PC-9 (cell line): ENCODE measurements at regions not wholly inside any gene's neighbourhood (a gene's known extent, or its start where the extent isn't known, plus 50 kb on each side); places are given as distances from the start of the nearest gene placed in this dataset.

Experiments
- EZH2 ChIP-seq: fragments of 200-600 bp; sonication (generic); IDR thresholded peaks from 2 replicates; pipeline ENCODE4 v1.8.0; 2017; ENCODE audit warnings: antibody characterized with exemption, low read depth
- TF ChIP-seq, protein P1 (sequence below): fragments of 200-600 bp; sonication (generic); conservative IDR thresholded peaks from 2 replicates; pipeline ENCODE4 v1.6.1; 2017; ENCODE audit warnings: mixed run types, antibody characterized with exemption, mild to moderate bottlenecking, moderate library complexity

DNA sequence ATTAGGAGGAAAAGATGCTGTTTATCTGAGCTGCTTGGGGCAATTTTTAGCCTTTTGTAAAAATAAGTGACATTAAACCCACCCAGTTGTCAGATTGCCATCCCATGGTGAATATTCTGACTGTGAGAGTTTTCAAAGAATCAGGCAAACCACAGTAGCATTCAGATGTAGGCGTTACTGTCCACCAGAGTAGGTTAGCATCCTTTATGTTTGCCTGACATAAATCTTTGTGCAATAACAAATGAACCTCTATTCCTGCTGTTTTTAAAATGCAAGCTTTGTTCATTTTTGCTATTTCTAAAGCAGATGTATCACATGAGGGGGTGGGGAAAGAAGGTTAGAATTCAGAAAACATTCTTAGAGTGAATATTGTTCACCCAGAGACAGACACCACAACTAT is 427.8 kb downstream of the CDH9 start:
- TF ChIP-seq, protein P1, sequence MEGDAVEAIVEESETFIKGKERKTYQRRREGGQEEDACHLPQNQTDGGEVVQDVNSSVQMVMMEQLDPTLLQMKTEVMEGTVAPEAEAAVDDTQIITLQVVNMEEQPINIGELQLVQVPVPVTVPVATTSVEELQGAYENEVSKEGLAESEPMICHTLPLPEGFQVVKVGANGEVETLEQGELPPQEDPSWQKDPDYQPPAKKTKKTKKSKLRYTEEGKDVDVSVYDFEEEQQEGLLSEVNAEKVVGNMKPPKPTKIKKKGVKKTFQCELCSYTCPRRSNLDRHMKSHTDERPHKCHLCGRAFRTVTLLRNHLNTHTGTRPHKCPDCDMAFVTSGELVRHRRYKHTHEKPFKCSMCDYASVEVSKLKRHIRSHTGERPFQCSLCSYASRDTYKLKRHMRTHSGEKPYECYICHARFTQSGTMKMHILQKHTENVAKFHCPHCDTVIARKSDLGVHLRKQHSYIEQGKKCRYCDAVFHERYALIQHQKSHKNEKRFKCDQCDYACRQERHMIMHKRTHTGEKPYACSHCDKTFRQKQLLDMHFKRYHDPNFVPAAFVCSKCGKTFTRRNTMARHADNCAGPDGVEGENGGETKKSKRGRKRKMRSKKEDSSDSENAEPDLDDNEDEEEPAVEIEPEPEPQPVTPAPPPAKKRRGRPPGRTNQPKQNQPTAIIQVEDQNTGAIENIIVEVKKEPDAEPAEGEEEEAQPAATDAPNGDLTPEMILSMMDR: no peak
- no peak for TF ChIP-seq EZH2
